ENCODE measurements at regions not wholly inside any gene's neighbourhood (a gene's known extent, or its start where the extent isn't known, plus 50 kb on each side); places are given as distances from the start of the nearest gene placed in this dataset.

DNA sequence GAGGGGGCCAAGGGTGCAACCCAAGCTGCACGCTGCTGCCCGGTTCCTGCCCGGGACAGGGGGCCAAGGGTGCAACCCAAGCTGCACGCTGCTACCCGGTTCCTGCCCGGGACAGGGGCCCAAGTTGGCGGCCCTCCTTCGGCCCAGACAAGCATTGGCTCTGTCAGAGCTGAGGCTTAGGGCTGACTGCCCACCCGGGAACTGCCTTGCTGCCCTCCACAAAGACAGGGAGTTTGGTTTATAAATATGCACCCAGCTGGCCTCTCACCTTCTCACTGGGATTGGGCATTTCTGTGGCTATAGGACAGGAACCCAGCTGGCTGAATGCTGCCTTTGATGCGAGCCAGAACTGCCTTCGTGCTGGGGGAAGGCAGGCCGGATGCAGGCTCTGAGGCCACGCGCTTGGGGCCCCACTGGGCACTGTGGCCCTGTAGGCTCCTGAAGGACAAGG lies 105.7 kb downstream of the IRX5 start:
- ChIA-PET CTCF (interaction anchor here (1.3 to 1.8 kb wide), 4 partner anchors 8 to 335 kb away, joined by 3 to 10 read pairs (median 6); no protein-coding TSS in a partner anchor), POLR2A (no interaction called here)
- TF ChIP-seq ARNT (IDR thresholded peaks at IDR 0.05) = no peak
- no peak for TF ChIP-seq FOXA1 (IDR thresholded peaks at IDR 0.05)
- no peak for TF ChIP-seq FOXK2 (IDR thresholded peaks at IDR 0.05)
- no peak for TF ChIP-seq NFRKB (IDR thresholded peaks at IDR 0.05)
- TF ChIP-seq LEF1 (IDR thresholded peaks at IDR 0.05; ENCODE audit: borderline replicate concordance) = no peak
- no peak for TF ChIP-seq ZNF384 (IDR thresholded peaks at IDR 0.05)
- no peak for TF ChIP-seq HDGF (IDR thresholded peaks at IDR 0.05; ENCODE audit: borderline replicate concordance)
- no peak for TF ChIP-seq SP1 (IDR thresholded peaks at IDR 0.05)
- TF ChIP-seq FOXM1 (IDR thresholded peaks at IDR 0.05; ENCODE audit: borderline replicate concordance) = no peak
- TF ChIP-seq, protein P1, sequence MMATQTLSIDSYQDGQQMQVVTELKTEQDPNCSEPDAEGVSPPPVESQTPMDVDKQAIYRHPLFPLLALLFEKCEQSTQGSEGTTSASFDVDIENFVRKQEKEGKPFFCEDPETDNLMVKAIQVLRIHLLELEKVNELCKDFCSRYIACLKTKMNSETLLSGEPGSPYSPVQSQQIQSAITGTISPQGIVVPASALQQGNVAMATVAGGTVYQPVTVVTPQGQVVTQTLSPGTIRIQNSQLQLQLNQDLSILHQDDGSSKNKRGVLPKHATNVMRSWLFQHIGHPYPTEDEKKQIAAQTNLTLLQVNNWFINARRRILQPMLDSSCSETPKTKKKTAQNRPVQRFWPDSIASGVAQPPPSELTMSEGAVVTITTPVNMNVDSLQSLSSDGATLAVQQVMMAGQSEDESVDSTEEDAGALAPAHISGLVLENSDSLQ (IDR thresholded peaks at IDR 0.05) = no peak
- TF ChIP-seq SUZ12 (IDR thresholded peaks at IDR 0.05) = no peak
- TF ChIP-seq ELF4 (IDR thresholded peaks at IDR 0.05) = no peak
- TF ChIP-seq BHLHE40 (IDR thresholded peaks at IDR 0.05; ENCODE audit: borderline replicate concordance) = no peak
- no peak for TF ChIP-seq L3MBTL2 (conservative IDR thresholded peaks at IDR 0.05)
- TF ChIP-seq CTBP1 (IDR thresholded peaks at IDR 0.05; ENCODE audit: borderline replicate concordance) = no peak
- DNase-seq (ENCODE audit: extremely low spot score) = no peak

DNA sequence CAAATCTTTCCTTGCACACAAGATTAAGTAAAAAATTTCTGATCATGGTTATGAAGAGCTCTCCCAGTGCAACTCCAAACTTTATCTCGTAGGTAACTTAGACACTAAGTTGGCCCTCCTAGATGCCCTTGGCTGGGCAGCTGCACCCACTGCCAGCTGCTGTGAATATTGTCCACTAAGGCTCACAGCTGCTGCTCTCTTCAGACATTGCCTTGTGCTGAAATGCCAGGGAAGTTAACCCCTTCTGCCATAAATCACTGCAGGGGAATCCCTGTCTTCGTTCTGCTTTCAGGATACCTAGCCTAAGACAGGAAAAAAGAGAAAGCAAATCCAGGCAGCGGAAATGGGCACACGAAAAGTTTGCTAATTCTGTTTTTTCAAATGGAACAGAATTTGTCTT lies 106.4 kb downstream of the IRX5 start:
- TF ChIP-seq FOXM1 (IDR thresholded peaks at IDR 0.05; ENCODE audit: borderline replicate concordance) = no peak
- no peak for TF ChIP-seq ARNT (IDR thresholded peaks at IDR 0.05)
- TF ChIP-seq CTBP1 (IDR thresholded peaks at IDR 0.05; ENCODE audit: borderline replicate concordance) = no peak
- no peak for TF ChIP-seq SP1 (IDR thresholded peaks at IDR 0.05)
- no peak for TF ChIP-seq NFRKB (IDR thresholded peaks at IDR 0.05)
- ChIA-PET POLR2A (no interaction called here), CTCF (no interaction called here)
- DNase-seq (ENCODE audit: extremely low spot score) = no peak

DNA sequence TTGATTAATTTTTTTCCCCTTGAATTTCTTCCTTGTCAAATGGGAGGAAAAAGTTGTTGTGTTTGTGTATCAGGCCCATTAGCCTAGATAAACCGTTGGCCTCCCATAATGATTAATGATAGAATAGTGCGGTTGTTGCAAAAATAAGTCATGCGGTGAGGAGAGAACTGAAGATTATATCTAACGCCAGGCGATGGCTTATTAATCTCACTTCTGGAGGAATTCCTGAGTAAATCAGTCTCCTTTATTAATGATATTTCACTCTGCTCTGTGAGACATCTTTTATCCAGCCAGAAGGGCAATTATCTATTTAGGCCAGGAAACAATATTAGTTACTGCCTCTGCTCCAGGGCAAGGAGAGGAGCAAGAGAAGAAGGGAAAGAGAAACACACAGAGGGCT lies 107.3 kb downstream of the IRX5 start:
- POLR2A ChIA-PET = no interaction called here
- no peak for DNase-seq (ENCODE audit: extremely low spot score)
- no peak for TF ChIP-seq NFRKB (IDR thresholded peaks at IDR 0.05)
- no peak for TF ChIP-seq ARNT (IDR thresholded peaks at IDR 0.05)
- TF ChIP-seq FOXM1 (IDR thresholded peaks at IDR 0.05; ENCODE audit: borderline replicate concordance) = no peak
- no peak for TF ChIP-seq FOXA1 (IDR thresholded peaks at IDR 0.05)
- no peak for TF ChIP-seq ZNF384 (IDR thresholded peaks at IDR 0.05)
- no peak for TF ChIP-seq SUZ12 (IDR thresholded peaks at IDR 0.05)
- TF ChIP-seq L3MBTL2 (conservative IDR thresholded peaks at IDR 0.05) = no peak
- CTCF ChIA-PET = no interaction called here

DNA sequence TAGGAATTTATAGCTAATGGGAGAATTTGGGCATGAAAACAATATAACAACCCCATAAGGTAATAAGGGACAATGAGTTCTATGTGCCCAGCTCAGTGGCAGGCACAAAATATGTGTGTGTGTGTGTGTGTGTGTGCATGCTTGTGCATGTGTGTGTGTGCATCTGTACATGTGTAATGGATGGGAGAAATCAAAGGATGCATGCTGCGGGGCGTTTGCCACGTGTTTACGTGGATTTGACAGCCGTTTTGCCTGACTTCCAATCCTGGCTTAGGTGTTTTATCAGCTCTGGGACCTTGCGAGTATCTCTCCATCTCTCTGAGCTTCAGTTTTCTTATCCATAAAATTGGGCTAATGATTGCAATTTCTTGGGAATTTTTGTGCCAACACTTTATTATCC lies 108.4 kb downstream of the IRX5 start:
- TF ChIP-seq LEF1 (IDR thresholded peaks at IDR 0.05; ENCODE audit: borderline replicate concordance) = no peak
- TF ChIP-seq, protein P1 (IDR thresholded peaks at IDR 0.05) = no peak
- TF ChIP-seq CTBP1 (IDR thresholded peaks at IDR 0.05; ENCODE audit: borderline replicate concordance) = no peak
- no peak for TF ChIP-seq TARDBP (IDR thresholded peaks at IDR 0.05)
- TF ChIP-seq ARNT (IDR thresholded peaks at IDR 0.05) = no peak
- TF ChIP-seq NFRKB (IDR thresholded peaks at IDR 0.05) = no peak
- no peak for TF ChIP-seq FOXM1 (IDR thresholded peaks at IDR 0.05; ENCODE audit: borderline replicate concordance)
- TF ChIP-seq ZNF384 (IDR thresholded peaks at IDR 0.05) = no peak
- no peak for TF ChIP-seq HDGF (IDR thresholded peaks at IDR 0.05; ENCODE audit: borderline replicate concordance)
- CTCF ChIA-PET = interaction anchor here (1.2 kb wide), 1 partner anchor 18 kb away, joined by 3 read pairs; no protein-coding TSS in a partner anchor
- DNase-seq (ENCODE audit: extremely low spot score) = no peak
- POLR2A ChIA-PET = no interaction called here

DNA sequence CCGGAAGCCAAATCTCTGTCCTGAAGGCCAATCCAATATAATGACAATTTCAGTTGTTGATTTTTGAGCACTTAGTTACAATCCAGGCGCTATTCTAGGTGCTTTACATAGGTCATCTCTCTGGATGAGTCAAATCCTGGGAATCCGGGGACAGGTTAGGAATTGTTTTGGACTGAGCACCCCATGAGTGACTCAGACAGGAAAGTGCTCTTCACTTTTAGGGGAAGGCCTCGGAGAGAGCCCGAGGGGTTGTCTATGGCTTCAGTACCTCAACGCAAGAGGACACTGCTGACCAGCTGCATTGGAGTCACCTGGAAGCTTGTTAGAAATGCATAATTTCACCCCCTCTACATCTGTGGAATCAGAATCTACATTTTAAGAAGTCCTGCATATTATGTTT lies 108.8 kb downstream of the IRX5 start:
- TF ChIP-seq L3MBTL2 (conservative IDR thresholded peaks at IDR 0.05) (no peak), TARDBP (IDR thresholded peaks at IDR 0.05) (no peak), FOXA1 (IDR thresholded peaks at IDR 0.05) (no peak), ELF4 (IDR thresholded peaks at IDR 0.05) (no peak), ZNF384 (IDR thresholded peaks at IDR 0.05) (no peak), HDGF (IDR thresholded peaks at IDR 0.05; ENCODE audit: borderline replicate concordance) (no peak), FOXM1 (IDR thresholded peaks at IDR 0.05; ENCODE audit: borderline replicate concordance) (no peak), BHLHE40 (IDR thresholded peaks at IDR 0.05; ENCODE audit: borderline replicate concordance) (no peak), FOXK2 (IDR thresholded peaks at IDR 0.05) (no peak), SP1 (IDR thresholded peaks at IDR 0.05) (no peak), LEF1 (IDR thresholded peaks at IDR 0.05; ENCODE audit: borderline replicate concordance) (no peak), ARNT (IDR thresholded peaks at IDR 0.05) (no peak)
- TF ChIP-seq, protein P1 (IDR thresholded peaks at IDR 0.05) = no peak
- ChIA-PET POLR2A (no interaction called here), CTCF (interaction anchor here (1.2 kb wide), 1 partner anchor 18 kb away, joined by 3 read pairs; no protein-coding TSS in a partner anchor)
- DNase-seq (ENCODE audit: extremely low spot score) = no peak

DNA sequence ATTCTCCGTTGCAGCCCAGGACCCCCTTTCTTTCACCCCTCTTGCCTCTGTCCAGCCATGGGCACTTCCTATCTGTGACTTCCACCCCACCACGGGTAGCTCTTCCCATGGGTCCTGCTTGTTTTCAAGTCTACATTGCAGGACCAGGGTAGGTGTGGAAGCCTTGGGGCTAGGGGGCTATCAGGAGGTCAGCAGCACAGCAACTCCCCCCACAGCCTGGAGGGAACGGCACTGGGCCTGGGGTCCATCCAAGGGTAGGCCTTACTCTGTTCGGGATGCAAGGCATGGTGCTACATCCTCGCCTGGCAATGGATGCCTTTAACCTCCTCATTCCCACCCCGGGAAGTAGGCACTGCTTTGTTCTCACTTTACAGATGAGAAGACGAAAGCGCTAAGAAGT lies 109.3 kb downstream of the IRX5 start:
- POLR2A ChIA-PET = no interaction called here
- CTCF ChIA-PET = interaction anchor here (1.2 kb wide), 1 partner anchor 18 kb away, joined by 3 read pairs; no protein-coding TSS in a partner anchor
- TF ChIP-seq LEF1 (IDR thresholded peaks at IDR 0.05; ENCODE audit: borderline replicate concordance) = no peak
- TF ChIP-seq TARDBP (IDR thresholded peaks at IDR 0.05) = no peak
- no peak for TF ChIP-seq FOXA1 (IDR thresholded peaks at IDR 0.05)
- no peak for TF ChIP-seq FOXM1 (IDR thresholded peaks at IDR 0.05; ENCODE audit: borderline replicate concordance)
- no peak for TF ChIP-seq L3MBTL2 (conservative IDR thresholded peaks at IDR 0.05)
- no peak for TF ChIP-seq BHLHE40 (IDR thresholded peaks at IDR 0.05; ENCODE audit: borderline replicate concordance)
- no peak for TF ChIP-seq CTBP1 (IDR thresholded peaks at IDR 0.05; ENCODE audit: borderline replicate concordance)
- TF ChIP-seq HDGF (IDR thresholded peaks at IDR 0.05; ENCODE audit: borderline replicate concordance) = no peak
- no peak for TF ChIP-seq NFRKB (IDR thresholded peaks at IDR 0.05)
- TF ChIP-seq ARNT (IDR thresholded peaks at IDR 0.05) = no peak
- TF ChIP-seq FOXK2 (IDR thresholded peaks at IDR 0.05) = no peak
- TF ChIP-seq ZNF384 (IDR thresholded peaks at IDR 0.05) = no peak
- TF ChIP-seq, protein P1 (IDR thresholded peaks at IDR 0.05) = no peak
- TF ChIP-seq ELF4 (IDR thresholded peaks at IDR 0.05) = no peak
- no peak for DNase-seq (ENCODE audit: extremely low spot score)

Measured in HEK293T (cell line).